ENCODE measurements at regions not wholly inside any gene's neighbourhood (a gene's known extent, or its start where the extent isn't known, plus 50 kb on each side); places are given as distances from the start of the nearest gene placed in this dataset.
"Not testable (repeated sequence)": the region's sequence is repeated elsewhere in the genome, so short reads cannot be mapped to it uniquely, and the experiment has no call there.

DNA sequence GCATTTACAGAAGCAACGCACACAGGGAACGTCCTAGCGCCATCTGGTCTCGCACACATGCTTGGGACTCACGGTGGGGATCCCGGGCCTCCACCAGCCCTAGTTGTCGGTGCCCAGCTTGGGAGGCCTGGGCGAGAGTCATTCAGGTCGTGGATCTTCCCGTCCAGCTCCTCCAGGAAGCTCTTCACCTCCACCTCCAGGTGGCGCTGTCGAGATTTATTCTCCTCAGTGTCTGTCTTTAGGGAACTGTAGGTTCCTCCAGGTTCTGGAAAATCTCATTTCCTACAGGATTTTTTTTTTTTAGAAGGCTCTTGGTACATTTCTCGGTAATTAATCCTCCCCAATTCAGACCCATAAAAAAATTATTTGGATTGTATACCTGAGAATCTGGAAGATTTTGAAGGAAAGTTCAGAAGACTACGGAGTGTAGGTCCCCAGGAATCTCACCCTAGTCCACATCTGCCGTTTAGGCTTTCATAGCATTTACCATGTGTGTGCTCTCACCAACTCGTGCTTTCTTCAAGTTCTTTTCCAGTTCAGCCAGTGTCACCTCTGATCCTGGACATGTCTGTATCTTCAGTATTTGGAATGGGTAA is 910.0 kb downstream of the TMEM121 start:
- no peaks in the 10 kb centered on the region for H3K27me3 Mint-ChIP-seq
- intact Hi-C loops (cut with micrococcal nuclease), result no loop called here
- ChIA-PET POLR2A (no interaction called here), CTCF (no interaction called here)
- no peak overlapping the region for H3K4me3 Mint-ChIP-seq
- ATAC-seq (no peak), DNase-seq (no peak)
- H3K9me3 Mint-ChIP-seq, result no peaks in the 10 kb centered on the region
- H3K36me3 Mint-ChIP-seq (ENCODE audit: low read depth), result no peaks in the 10 kb centered on the region
- H3K4me1 Mint-ChIP-seq (ENCODE audit: low read depth), result no peaks in the 10 kb centered on the region
- no peak overlapping the region for H3K27ac Mint-ChIP-seq
- TF ChIP-seq, protein P1, sequence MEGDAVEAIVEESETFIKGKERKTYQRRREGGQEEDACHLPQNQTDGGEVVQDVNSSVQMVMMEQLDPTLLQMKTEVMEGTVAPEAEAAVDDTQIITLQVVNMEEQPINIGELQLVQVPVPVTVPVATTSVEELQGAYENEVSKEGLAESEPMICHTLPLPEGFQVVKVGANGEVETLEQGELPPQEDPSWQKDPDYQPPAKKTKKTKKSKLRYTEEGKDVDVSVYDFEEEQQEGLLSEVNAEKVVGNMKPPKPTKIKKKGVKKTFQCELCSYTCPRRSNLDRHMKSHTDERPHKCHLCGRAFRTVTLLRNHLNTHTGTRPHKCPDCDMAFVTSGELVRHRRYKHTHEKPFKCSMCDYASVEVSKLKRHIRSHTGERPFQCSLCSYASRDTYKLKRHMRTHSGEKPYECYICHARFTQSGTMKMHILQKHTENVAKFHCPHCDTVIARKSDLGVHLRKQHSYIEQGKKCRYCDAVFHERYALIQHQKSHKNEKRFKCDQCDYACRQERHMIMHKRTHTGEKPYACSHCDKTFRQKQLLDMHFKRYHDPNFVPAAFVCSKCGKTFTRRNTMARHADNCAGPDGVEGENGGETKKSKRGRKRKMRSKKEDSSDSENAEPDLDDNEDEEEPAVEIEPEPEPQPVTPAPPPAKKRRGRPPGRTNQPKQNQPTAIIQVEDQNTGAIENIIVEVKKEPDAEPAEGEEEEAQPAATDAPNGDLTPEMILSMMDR (IDR thresholded peaks at IDR 0.05), result no peak

DNA sequence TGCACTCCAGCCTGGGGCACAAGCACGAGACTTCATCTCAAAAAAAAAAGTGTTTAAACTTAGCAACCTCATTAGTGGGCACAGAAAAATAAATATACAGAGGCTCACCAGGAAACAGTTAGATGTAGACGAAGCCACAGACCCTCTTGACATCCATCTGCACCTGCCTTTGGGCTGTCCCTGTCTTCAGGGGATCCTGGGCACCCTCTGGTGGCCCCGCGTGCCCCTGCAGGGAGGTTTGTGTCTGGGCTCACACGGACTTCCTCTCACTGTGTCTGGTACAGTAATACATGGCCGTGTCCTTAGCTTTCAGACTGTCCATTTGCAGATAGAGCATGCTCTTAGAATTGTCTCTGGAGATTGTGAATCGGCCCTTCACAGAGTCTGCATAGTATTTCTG is 916.5 kb downstream of the TMEM121 start:
- CTCF ChIA-PET, result no interaction called here
- ATAC-seq, result no peak
- POLR2A ChIA-PET, result no interaction called here
- TF ChIP-seq, protein P1 (IDR thresholded peaks at IDR 0.05), result no peak
- Mint-ChIP-seq H3K4me1 (ENCODE audit: low read depth) (no peaks in the 10 kb centered on the region), H3K27me3 (no peaks in the 10 kb centered on the region), H3K27ac (no peak overlapping the region), H3K4me3 (no peak overlapping the region), H3K36me3 (ENCODE audit: low read depth) (no peaks in the 10 kb centered on the region), H3K9me3 (no peaks in the 10 kb centered on the region)
- no peak for DNase-seq
- intact Hi-C loops (cut with micrococcal nuclease), result no loop called here

DNA sequence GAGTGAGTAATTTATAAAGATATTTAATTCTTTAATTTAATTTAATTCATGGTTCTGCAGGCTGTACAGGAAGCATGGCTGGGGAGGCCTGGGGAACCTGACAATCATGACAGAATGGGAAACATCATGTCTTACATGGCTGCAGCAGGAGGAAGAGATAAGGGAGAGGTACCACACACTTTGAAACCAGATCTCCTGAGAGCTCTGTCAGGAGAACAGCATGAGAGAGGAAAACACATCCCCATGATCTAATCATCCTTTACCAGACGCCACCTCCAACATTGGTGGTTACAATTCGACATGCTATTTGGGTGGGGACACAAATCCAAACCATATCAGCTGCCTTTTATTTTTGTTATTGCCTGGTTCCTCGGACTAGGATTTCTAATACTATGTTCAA is 928.6 kb downstream of the TMEM121 start:
- intact Hi-C loops (cut with micrococcal nuclease), result no loop called here
- H3K36me3 Mint-ChIP-seq (ENCODE audit: low read depth), result no peaks in the 10 kb centered on the region
- no peak for DNase-seq
- ChIA-PET CTCF (no interaction called here), POLR2A (no interaction called here)
- no peaks in the 10 kb centered on the region for H3K9me3 Mint-ChIP-seq
- no peak overlapping the region for H3K4me3 Mint-ChIP-seq
- TF ChIP-seq, protein P1 (IDR thresholded peaks at IDR 0.05), result no peak
- no peaks in the 10 kb centered on the region for H3K4me1 Mint-ChIP-seq (ENCODE audit: low read depth)
- no peak overlapping the region for H3K27ac Mint-ChIP-seq
- no peaks in the 10 kb centered on the region for H3K27me3 Mint-ChIP-seq
- ATAC-seq, result no peak

DNA sequence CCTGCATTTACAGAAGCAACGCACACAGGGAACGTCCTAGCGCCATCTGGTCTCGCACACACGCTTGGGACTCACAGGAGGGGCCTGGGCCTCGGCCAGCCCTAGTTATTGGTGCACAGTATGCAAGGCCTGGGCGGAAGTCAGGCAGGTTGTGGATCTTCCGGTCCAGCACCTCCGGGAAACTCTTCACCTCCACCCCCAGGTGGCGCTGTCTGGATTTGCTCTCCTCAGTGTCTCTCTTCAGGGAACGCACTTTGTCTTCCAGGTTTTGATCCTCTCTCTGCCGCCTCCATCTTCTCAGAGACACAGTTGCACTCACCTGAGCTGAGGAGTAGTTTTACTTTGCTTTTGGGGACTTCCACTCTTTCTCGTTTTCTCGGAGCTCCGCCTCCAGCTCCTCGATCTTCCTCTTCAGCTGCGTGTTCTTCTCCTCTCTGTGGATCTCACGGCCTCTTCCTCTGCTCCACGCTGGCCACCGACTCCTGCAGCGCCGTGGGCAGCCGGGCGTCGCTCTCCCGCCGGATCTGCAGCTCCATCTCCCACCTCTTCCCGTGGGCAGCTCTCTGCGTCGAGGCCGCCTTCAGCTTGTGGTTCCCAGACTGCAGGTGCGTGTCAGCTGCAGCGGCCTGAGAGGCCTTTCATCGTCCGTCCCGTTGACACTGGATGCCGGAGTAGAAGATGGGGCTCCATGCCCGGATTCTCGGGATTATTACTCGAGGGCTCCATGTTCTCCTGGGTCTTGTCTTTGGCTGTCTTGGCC is 933.8 kb downstream of the TMEM121 start:
- intact Hi-C loops (cut with micrococcal nuclease), result no loop called here
- Mint-ChIP-seq H3K27me3 (no peaks in the 10 kb centered on the region), H3K4me3 (no peak overlapping the region), H3K27ac (no peak overlapping the region), H3K4me1 (ENCODE audit: low read depth) (no peaks in the 10 kb centered on the region), H3K36me3 (ENCODE audit: low read depth) (no peaks in the 10 kb centered on the region), H3K9me3 (no peaks in the 10 kb centered on the region)
- TF ChIP-seq, protein P1 (IDR thresholded peaks at IDR 0.05), result no peak
- ChIA-PET CTCF (no interaction called here), POLR2A (no interaction called here)
- DNase-seq, result no peak
- ATAC-seq, result no peak

DNA sequence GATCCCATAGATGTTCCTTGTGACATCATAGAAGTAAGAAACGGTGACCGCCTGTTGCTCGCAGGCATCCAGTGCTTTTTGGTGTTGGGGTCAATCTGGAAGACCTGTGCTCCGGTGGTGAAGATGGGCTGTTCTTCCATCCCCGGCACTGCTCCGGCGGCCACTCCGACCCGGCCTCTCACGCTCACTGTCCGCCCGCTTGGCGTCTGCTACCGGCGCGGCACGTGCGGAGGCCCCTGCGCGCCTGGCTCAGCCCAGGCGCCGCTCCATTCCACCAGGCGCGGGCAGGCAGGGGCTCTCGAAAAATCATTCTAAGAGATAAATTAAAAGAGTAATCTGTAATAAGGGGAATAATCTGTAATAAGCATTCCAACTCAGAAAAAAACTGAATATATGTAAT is 934.5 kb downstream of the TMEM121 start:
- Mint-ChIP-seq H3K27me3 (no peaks in the 10 kb centered on the region), H3K27ac (no peak overlapping the region), H3K9me3 (no peaks in the 10 kb centered on the region), H3K36me3 (ENCODE audit: low read depth) (no peaks in the 10 kb centered on the region), H3K4me1 (ENCODE audit: low read depth) (no peaks in the 10 kb centered on the region), H3K4me3 (no peak overlapping the region)
- DNase-seq (no peak), ATAC-seq (no peak)
- POLR2A ChIA-PET, result no interaction called here
- intact Hi-C loops (cut with micrococcal nuclease), result no loop called here
- CTCF ChIA-PET, result no interaction called here
- TF ChIP-seq, protein P1 (IDR thresholded peaks at IDR 0.05), result no peak

DNA sequence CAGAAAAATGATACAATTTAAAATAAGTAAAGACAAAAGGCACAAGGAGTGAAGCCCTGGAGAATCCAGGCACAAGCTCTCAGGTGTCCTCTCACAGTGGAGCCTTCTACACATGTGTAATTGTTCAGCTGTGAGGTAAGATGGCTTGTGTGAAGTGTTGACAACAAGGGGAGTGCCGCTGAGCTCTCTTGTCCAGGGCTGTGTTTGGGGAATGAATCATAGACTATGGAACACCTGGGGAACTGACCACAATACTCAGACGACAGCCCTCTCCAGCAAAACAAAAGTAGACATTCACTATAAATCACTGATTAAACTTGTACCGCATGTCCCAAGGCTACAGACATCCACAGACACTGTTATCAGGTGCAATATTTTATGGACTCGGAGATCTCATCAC is 940.1 kb downstream of the TMEM121 start:
- ChIA-PET POLR2A (interaction anchor here (0.8 kb wide), 1 partner anchor 42 kb away, joined by 3 read pairs; no protein-coding TSS in a partner anchor), CTCF (interaction anchor here (1.0 to 10.8 kb wide), 4 partner anchors 42 to 209 kb away, joined by 3 to 183 read pairs (median 14); no protein-coding TSS in a partner anchor)
- H3K9me3 Mint-ChIP-seq; H3K36me3 Mint-ChIP-seq (ENCODE audit: low read depth); H3K27ac Mint-ChIP-seq; H3K27me3 Mint-ChIP-seq; H3K4me1 Mint-ChIP-seq (ENCODE audit: low read depth); H3K4me3 Mint-ChIP-seq; intact Hi-C loops (cut with micrococcal nuclease); DNase-seq; ATAC-seq: not testable (repeated sequence)

DNA sequence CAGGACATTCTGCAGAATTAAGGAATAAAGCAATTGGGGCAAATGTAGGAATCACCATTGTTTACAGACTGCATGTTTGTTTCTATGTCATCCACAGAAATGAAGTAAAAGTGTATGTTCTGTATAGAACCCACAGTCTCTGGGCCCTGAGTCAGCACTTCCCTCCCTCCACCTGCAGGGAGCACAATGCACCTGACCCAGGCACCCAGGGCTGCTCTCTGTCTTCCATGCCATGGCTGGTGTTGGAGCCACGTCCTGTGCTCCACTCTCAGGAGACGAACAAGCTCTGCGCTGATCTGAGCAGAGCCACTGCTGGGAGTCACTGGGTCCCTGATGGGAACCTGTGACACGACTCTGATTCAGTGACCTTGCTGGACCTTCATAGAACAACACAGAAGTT is 942.5 kb downstream of the TMEM121 start:
- DNase-seq; POLR2A ChIA-PET; H3K36me3 Mint-ChIP-seq (ENCODE audit: low read depth); H3K27ac Mint-ChIP-seq; intact Hi-C loops (cut with micrococcal nuclease); H3K27me3 Mint-ChIP-seq; H3K4me1 Mint-ChIP-seq (ENCODE audit: low read depth); H3K4me3 Mint-ChIP-seq; H3K9me3 Mint-ChIP-seq: not testable (repeated sequence)
- CTCF ChIA-PET, result interaction anchor here (0.7 to 10.8 kb wide), 23 partner anchors 8 to 339 kb away, joined by 3 to 183 read pairs (median 4); no protein-coding TSS in a partner anchor
- peak; percentile 53 for ATAC-seq
